NCI-H1694 (cell line): ENCODE measurements at regions not wholly inside any gene's neighbourhood (a gene's known extent, or its start where the extent isn't known, plus 50 kb on each side); places are given as distances from the start of the nearest gene placed in this dataset.
A peak's percentile ranks its signal among the peaks of the same experiment; 100 is the strongest.

Source experiments
- DNase-seq: peaks from one replicate; lab custom pipeline; 2025; lab: John Stamatoyannopoulos, UW

DNA sequence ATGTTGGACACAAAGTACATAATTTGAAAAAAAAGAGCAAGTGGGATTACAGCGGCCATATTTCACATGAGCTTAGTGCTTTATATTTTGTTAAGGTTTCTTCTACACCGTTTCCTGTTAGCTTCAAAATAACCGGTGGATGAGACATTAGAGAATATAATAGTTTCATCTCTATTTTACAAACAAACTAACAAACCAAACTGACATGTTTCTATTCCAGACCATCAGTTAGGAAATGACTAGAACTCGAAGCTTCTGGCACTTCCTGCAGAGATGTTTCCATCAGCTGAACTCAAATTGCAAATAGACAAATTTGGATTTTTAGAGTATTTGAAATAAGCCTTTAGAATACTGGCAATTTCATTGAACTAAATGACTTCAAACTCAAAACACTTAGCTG is 86.5 kb downstream of the MTRR start:
- DNase-seq: no peak

DNA sequence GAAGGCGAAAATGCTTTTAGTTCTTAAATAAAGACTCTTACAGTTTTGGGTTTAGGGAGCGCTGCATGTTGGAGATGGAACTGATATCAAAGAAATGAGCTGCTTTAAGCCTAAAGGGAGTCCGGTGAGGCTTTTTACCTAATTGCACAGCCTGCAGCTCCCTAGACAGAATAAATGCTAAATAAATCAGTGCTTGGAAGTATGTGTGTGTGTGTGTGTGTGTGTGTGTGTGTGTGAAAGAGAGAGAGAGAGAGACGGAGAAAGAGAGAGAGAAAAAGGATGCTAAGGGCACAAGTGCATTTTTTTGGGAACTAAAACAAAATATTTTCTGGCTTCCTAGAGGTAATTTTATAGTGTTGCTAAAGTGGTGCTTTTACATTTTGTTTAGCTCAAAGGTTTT is 88.4 kb downstream of the MTRR start:
- DNase-seq: no peak

DNA sequence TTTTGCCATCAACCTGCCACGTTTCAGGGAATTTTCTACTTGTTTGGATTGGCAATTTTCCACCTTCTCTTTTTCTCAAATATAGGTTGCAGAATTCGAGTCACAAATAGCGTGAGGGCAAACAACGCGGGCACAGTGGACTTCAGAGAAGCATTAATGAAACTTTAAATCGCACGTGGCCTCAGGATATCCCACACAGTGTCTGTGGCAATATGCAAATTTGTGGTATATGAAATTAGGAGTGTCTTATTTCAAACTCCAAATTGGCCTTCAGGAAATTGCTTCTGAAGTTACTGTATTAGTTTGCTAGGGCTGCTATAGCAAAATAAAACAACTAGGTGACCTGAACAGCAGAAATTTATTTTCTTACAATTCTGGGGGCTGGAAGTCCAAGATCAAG is 91.2 kb downstream of the MTRR start:
- DNase-seq: no peak

DNA sequence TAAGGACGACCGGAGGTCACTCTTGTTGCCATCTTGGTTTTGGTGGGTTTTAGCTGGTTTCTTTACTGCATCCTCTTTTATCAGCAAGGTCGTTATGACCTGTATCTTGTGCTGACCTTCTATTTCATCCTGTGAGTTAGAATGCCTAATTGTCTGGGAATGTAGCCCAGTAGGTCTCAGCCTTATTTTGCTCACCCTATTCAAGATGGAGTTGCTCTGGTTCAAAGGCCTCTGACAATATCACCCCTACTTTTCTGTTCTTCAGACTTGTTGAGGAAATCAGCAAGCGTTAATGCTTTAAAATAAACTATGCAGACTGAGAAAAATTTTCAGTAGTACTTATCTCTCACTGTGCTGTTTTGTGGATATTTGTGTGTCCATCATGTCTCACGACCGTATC is 92.6 kb downstream of the MTRR start:
- DNase-seq: no peak

DNA sequence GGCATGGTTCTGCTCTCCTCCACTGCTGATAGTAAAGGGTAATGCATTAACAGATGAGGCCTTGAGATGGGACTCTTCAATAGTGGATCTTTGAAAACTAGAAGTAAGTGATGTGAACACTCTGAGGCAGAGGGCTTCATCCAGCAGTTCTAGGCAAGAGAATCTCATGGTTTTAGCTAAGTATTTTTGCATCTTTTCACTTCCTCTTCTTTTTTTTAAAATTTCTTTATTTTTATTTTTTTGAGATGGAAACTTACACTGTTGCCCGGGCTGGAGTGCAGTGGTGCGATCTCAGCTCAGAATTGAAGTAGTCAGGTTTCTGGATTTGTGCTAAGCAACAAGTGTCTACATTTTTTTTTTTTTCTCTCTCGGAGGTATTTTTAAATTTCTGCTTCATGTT is 101.9 kb downstream of the MTRR start:
- DNase-seq: no peak

DNA sequence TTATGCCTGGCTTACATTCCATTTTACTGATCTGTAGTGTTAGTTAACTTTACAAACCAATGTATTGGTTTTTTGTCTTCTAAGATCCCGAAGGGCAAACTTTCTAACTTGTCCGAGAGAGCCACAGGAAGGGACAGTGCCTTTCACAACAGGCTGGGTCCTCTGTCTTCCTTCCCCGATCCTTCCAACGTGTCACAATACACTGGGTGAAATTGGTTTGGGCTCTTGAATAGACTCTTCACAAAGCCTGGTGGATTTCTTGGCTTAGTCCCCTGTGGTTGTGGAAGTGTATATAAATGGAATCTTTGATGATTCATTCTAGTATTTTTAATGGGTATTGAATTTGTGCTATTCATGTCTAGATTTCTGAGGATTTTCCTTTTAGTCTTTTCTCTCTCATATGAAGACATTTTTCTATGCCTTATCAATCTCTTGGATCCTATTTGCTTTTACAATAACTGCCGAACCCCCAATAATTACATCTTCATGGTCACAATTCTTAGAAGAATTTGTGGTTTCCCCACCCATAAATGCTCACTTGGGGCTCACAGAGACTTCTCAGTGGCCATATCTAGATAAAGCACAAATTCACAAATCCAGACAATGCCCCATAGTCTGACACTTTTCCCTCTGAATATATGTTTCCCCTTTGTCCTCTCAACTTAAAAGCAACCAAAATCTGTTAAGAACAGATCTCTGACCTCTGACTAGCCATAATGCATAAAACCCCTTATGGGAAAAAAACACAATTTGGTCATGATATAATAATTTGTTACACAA is 107.7 kb downstream of the MTRR start:
- DNase-seq: no peak

DNA sequence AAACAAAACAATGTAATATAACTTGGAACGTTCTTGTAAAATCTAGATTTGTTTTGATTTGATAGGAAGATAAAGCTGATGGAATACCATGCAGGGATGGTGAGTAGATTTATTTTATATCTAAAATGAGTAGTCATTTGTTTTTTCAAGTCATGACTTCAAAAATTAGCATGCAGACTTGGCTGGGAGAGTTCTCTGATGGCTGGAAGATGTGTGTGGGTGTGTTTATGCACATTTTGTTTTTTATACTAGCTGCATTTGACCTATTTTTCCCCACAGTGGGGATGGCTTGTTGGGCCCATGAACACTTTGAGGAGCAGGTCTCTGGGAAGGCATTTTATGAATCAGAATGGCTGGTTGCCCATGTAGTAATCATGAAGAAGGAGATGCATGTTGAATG is 109.2 kb downstream of the MTRR start:
- DNase-seq: no peak

DNA sequence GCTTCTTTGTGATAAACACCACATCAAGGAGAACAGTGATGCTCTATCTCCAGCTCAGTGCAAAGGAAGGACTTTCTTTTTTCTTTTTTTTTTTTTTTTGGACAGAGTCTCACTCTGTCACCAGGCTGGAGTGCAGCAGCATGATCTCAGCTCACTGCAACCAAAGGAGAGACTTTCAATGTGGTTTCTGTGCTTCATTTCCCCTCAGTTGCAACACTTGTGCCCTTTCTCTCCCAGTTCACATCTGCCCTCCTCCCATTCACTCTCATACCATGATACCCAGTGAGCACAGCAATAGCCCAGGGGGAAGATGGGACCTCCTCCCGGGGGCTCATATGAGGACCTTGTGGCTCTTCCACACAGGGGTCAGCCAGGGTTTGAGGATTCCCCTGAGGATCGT is 110.0 kb downstream of the MTRR start:
- DNase-seq: no peak

DNA sequence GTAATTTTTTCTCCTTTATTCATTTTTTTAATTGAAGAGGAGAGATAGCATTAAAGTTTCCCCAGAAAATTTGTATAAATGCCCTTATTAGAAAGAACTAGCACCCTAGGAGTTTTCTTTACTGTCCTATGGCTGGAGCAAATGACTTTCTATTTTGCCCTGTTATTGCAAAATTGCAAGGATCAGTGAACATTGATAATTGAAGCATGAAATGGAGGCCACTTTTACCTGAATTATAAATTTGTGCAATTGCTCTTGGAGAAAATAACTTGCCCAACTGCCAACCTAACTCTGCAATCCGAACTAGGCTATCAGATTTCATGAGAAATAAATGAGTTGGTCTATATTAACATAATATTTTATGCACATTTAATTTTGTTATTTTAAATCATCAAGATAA is 111.9 kb downstream of the MTRR start:
- DNase-seq: no peak

DNA sequence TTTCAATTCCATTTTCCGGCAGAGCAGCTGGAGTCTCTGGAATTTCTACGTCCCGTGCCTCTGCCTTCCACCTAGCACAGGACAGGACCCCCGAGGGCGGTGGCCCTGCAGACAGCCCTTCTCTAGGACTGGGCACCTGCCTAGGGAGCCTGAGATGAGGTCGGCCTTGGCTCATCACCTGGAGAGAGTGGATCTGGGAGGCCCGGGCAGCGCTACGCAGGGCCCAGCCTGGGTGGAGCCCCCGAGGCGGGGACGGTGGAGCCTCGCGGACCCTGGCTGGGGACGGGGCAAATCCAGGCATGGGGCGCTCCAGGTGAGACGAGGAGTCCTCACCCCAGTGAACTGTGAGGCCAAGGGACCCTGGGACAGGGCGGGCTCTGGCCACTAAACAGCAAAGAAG is 114.5 kb downstream of the MTRR start:
- DNase-seq: no peak

DNA sequence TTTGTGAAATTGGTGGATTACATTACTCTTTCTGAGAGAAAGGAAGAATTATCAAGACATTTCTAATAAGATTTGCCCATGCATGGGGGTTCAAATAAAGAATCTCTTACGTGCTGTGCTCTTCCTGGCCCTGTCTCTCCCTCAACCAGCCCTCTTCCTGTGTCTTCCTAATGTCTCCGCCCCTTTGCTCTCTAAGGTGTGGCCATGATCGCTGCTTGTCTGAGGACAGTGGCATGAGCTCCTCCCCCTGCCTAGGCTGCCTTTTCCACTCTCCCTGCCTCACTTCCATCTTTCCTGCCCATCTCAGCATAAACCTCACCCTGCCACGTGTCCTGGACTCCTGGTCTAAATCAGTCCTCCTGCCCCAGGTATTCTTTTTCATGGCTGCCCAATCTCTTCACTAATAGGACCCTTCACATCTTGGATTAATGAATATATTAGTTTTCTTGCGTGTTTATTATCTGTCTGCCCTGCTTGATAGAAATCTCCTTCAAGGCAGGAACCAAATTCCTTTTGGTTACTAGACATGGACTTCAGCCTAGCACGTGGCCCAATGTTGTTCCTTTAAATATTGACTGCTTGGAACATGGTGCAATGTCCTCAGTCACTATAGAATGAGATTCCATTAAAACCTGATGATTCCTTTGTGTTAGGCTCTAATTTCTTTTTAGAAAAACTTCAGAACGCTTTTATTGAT is 122.3 kb downstream of the MTRR start:
- no peak for DNase-seq

DNA sequence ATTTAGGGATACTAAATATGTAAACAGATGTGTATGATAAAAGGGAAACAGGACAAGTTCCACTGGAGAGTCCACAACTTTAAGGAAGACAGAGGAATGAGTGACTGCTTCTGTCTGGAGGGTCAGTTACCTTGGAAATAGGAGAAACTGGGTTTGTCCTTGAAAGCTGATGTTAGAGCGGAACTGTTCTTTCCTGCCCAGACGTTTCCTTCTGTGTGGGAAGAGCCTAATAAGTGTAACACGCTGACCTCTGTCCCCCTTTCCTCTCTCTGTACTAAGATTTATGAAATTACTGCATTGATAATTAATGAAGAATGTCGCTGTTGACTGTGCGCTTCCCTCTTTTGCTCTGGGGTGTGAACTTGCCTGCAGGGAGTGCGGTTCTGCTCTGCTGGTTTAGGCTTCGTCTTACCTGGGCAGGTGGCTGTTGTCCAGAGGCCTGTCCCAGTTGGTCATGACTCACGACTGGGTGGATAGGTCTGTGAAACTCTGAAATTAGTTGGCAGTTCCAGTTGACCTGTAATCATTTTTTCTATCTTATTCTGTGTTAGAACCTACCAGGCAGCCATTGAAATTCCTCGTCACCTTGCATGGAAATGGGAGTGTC is 126.8 kb downstream of the MTRR start:
- DNase-seq: no peak

DNA sequence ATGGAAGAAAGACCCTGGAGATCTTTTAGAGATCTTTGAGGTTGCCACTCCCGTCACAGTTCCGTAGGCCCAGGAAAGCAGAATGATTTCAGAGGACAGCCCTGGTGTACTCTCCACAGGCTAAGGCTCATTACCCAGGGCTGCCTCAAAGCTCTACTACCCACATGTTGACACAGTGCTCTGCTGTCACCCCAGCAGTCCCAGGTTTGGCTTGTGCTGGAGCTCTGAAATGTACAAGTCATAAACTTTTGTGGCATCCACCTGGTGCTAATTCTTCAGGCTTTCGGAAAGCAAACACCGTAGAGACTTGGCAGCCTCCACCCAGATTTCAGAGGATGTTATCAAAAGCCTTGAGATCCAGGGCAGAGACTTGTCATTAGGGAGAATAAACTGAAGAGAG is 136.5 kb downstream of the MTRR start:
- no peak for DNase-seq

DNA sequence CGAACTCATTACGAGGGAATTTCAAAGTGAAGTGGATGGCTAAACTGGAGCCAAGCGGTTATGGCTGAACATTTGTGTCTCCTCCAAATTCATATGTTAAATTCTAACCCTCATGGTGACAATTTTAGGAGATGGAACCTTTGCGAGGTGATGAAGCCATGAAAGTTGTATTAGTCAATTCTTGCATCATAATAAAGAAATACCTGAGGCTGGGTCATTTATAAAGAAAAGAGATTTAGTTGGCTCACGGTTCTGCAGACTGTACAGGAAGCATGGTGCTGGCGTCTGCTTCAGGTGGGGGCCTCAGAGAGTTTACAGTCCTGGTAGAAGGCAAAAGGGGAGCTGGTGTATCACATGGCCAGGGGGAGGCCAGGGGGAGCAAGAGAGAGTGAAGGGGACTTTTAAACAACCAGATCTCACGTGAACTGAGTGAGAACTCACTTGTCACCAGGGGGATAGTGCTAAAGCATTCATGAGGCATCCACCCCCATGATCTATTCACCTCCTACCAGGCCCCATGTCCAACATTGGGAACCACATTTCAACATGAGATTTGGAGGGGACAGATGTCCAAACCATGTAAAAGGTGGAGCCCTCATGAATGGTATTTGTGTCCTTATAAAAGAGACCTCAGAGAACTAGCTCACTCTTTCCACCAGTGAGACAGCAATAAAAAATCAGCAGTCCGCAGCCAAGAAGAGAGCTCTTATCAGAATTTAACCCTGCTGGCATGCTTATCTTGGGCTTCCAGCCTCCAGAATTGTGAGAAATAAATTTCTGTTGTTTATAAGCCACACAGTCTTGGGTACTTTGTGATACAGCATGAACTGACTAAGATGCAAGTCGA is 143.4 kb downstream of the MTRR start:
- DNase-seq: no peak

DNA sequence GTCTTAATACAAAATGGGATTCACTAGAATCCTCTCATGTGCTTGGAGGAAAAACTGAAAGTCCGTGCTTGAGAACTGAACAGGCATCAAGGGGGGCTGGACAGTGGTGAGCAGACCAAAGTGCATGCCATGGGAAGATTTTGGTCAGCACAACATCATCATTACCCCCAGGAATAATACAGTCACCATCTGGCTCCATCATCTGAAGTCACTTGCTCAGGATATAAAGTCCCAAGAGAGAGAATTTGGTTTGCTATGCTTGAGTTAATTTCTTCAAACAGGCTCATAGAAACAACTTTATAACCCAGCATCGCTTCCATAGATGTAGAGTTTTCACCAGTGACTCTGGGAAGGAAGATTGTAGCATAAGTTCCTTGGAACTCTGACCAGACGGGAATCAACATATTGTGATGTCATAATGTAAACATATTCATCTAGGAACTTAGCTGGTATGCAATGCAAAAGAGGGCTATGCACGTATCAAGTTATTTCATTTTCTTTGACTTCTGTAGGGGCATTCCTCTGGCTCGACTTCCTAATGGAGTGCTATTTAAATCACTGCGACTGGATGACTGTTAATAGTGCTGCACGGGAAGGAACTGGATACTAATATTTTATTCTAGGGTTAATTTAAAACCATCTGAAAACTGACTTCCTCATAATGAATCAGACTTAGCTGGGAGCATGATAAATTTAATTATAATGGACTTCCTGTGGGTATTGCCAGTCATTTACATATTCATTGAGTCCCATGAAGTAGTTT is 145.2 kb downstream of the MTRR start:
- no peak for DNase-seq

DNA sequence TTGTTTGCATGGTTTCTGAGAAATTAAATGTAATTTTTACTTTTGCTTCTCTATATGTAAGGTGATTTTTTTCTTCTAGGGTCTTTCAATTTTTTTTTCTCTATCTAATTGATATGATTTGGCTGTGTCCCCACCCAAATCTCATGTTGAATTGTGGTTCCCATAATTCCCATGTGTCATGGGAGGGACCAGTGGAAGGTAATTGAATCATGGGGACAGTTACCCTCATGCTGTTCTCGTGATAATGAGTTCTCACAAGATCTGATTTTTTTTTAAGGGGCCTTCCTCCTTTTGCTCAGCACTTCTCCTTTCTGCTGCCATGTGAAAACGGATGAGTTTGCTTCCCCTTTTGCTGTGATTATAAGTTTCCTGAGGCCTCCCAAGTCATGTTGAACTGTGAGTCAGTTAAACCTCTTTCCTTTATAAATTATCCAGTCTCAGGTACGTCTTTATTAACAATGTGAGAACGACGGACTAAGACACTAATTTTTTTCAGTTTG is 150.8 kb downstream of the MTRR start:
- DNase-seq: no peak

DNA sequence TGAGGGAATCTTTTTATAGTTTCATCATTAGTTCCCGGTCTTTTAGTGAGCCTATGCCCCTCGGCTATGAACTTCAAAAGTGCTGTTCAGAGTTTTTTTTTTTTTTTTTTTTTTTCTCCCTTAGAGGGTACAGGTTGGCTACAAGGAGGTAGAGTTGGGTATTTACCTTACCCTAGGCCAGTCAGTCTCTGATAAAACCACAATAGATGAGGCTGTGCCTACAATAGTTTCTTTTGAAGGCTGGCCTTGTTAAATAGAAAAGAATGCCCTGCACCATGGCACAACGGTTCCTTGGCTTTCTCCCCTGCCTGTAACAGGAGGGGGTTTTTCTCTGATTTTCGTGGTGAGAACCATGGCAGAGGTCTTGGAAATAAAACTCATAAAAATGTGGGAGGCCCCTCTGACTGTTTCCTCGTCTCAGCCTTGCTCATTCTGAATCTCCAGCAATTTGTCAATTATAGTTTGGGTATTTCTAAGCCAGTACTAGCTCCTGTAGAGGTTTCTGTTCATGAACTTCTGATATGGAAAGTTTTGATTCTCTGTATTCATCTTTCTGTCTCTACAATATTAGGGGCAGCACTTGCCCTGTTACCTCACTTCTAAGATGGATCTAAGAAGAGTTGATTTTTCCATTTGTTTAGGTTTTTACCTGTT is 152.0 kb downstream of the MTRR start:
- DNase-seq: no peak

DNA sequence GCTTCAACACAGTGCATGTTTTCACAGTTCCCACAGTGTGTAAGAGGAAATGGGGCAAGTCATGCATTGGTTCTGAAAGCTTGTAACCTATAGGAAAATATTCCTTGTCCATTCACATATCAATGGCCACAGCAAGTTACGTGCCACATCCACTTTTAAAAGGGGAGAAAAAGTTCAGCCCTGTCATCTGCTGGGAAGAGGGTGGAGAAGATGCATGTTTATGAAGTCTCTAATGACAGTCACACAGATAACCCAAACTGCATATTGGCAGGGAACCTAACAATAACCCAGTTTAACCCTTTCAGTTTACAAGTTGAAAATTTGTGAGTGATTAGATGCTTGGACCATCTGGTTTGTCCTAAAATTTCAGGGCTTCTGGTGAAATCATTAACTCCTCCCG is 159.3 kb downstream of the MTRR start:
- no peak for DNase-seq

DNA sequence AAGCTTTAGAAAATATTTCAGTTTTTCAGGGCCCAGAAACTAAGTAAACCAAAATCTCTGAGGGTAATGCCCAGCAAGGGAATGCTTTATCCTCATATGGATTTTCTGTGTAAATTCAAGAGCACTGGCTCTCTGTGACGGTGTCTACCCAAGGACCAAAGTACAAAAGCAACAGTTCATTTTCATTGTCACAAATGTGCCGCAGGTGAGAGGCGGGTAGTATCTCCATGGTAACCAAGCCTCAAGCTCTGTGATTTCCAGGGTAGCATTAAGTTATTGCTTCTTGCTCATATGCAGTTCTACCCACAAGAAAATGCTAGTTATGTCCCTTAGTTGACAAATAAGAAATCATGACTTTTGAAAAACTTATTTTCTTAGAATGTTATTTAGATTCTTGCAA is 164.3 kb downstream of the MTRR start:
- DNase-seq: no peak

DNA sequence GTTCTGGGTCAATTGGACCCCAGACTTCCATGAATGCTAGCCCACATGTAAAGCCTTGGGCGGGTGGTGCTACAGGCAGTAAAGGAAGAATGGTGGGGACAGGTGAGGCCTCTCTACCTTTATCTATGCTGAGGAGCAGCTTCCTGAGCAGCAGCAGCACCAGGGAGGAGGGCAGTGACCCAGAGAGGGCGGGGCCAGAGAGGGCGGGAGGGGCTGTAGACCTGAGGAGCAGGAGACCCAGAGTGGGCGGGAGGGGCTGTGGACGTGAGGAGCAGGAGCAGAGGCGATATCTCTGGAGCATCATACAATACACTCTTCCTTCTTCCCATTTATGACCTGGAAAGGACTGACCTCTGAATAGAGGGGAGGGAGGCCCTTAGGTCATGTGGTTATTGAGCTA is 165.9 kb downstream of the MTRR start:
- DNase-seq: no peak

DNA sequence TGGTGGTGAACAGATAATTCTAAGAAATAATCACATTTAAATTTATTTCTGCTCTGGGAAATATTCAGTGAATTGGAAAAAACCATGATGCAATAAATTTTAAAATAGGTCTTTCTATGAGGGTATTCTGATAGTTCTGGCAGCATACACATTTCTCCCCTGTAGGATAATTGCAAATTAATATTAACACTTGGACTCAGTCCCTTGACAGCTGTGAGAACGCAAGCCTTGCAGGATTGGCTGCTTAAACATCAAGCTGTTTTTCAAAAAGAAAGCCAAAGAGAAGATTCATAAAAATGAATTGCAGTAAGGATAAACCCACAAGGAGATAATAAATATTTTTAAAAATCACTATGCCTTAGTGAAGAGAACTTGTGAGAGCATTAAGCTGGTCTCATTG is 180.0 kb downstream of the MTRR start:
- peak; percentile 85 for DNase-seq
